Natural killer cell (primary cell): ENCODE measurements at regions not wholly inside any gene's neighbourhood (a gene's known extent, or its start where the extent isn't known, plus 50 kb on each side); places are given as distances from the start of the nearest gene placed in this dataset.

Experiments used
- ATAC-seq, 3 donors: fragments of 150-1000 bp in 2 of 3; fragments of 200-7000 bp in 1 of 3; cut with Tn5 transposase; 1 replicate in 1 of 3; 2 replicates in 2 of 3; pipeline ENCODE4 v1.10.0; 2021; ENCODE audit warnings: mild to moderate bottlenecking in 2 of 3, moderate library complexity in 2 of 3
- DNase-seq, 2 donors: peaks; one replicate each; pipeline versions ENCODE4 v3.0.0 to v3.0.0-alpha.2; 2013 to 2021; ENCODE audit warnings: mixed read lengths in 1 of 2
- H3K27ac ChIP-seq: one replicate; pipeline ENCODE4 v1.5.1; 2013; ENCODE audit warnings: mild to moderate bottlenecking, low read length
- H3K27me3 ChIP-seq: one replicate; pipeline ENCODE4 v1.6.1; 2013; ENCODE audit warnings: low read length; ENCODE audit not compliant: control insufficient read depth, insufficient read depth
- H3K36me3 ChIP-seq: one replicate; pipeline ENCODE4 v1.6.1; 2013; ENCODE audit warnings: low read length; ENCODE audit not compliant: control insufficient read depth, insufficient read depth
- H3K4me1 ChIP-seq: one replicate; pipeline ENCODE4 v1.6.1; 2013; ENCODE audit warnings: low read length; ENCODE audit not compliant: control insufficient read depth, insufficient read depth
- H3K4me3 ChIP-seq: one replicate; pipeline ENCODE4 v1.5.1; 2013; ENCODE audit warnings: low read length
- H3K9me3 ChIP-seq: one replicate; pipeline ENCODE4 v1.6.1; 2013; ENCODE audit warnings: low read length; ENCODE audit not compliant: control insufficient read depth, insufficient read depth
- H3K27ac Mint-ChIP-seq, 2 donors: one replicate each; pipeline ENCODE4 v1.8.0; 2022; ENCODE audit warnings: mild to moderate bottlenecking in 2 of 2, mixed read lengths in 2 of 2, moderate library complexity in 1 of 2
- H3K27me3 Mint-ChIP-seq, 2 donors: one replicate each; pipeline ENCODE4 v1.8.0; 2022; ENCODE audit warnings: low read depth in 2 of 2, mixed read lengths in 2 of 2
- H3K36me3 Mint-ChIP-seq: one replicate; pipeline ENCODE4 v1.8.0; 2022; ENCODE audit warnings: mixed read lengths
- H3K4me1 Mint-ChIP-seq, 2 donors: one replicate each; pipeline ENCODE4 v1.8.0; 2022; ENCODE audit warnings: mixed read lengths in 2 of 2
- H3K4me3 Mint-ChIP-seq: one replicate; pipeline ENCODE4 v1.8.0; 2022; ENCODE audit warnings: mild to moderate bottlenecking, moderate library complexity, mixed read lengths
- H3K9me3 Mint-ChIP-seq, 2 donors: one replicate each; pipeline ENCODE4 v1.8.0; 2022; ENCODE audit warnings: mixed read lengths in 2 of 2
- CTCF ChIP-seq: fragments of 200-600 bp; IDR thresholded peaks from one replicate; pipeline ENCODE4 v1.8.0; 2022; ENCODE audit warnings: antibody characterized with exemption
- WGBS: methylation state at CpG from one replicate; pipeline ENCODE4 v1.1.7; 2013; ENCODE audit warnings: missing lambda C conversion rate; ENCODE audit not compliant: insufficient coverage; 5-methylcytosine and 5-hydroxymethylcytosine counted together
- intact Hi-C: fragments of 100-400 bp; cut with micrococcal nuclease; formaldehyde crosslinking; loops from one replicate; pipeline ENCODE4 v1.14.2; 2022

- H3K27me3 Mint-ChIP-seq, result peaks cover 23 to 34% of the 10 kb centered on the region in 2 donors
- ATAC-seq, result no peak
- no peaks in the 10 kb centered on the region for H3K36me3 Mint-ChIP-seq
- no peaks in the 10 kb centered on the region for H3K9me3 ChIP-seq
- no peak for DNase-seq
- H3K4me1 Mint-ChIP-seq, result no peaks in the 10 kb centered on the region
- no peak overlapping the region for H3K4me3 ChIP-seq
- no peak overlapping the region for H3K27ac ChIP-seq
- intact Hi-C loops, result no loop called here
- H3K4me3 Mint-ChIP-seq, result no peak overlapping the region
- peaks cover 0 to 3% of the 10 kb centered on the region in 2 donors for H3K9me3 Mint-ChIP-seq
- 79% methylated on average over 9 of the region's 9 CpGs for WGBS
- no peaks in the 10 kb centered on the region for H3K36me3 ChIP-seq
- H3K27me3 ChIP-seq, result no peaks in the 10 kb centered on the region
- no peak overlapping the region for H3K27ac Mint-ChIP-seq
- no peaks in the 10 kb centered on the region for H3K4me1 ChIP-seq
- no peak for TF ChIP-seq CTCF
Measured at GRCh38 chr1:37156646-37157045, 122.3 kb upstream of the GRIK3 start.

- Mint-ChIP-seq H3K9me3 (peaks cover 2 to 3% of the 10 kb centered on the region in 2 donors), H3K36me3 (no peaks in the 10 kb centered on the region), H3K4me3 (no peak overlapping the region), H3K27ac (no peak overlapping the region), H3K4me1 (no peaks in the 10 kb centered on the region), H3K27me3 (peaks cover 15 to 37% of the 10 kb centered on the region in 2 donors)
- Histone ChIP-seq H3K27me3 (no peaks in the 10 kb centered on the region), H3K27ac (no peak overlapping the region), H3K36me3 (no peaks in the 10 kb centered on the region), H3K4me3 (no peak overlapping the region), H3K4me1 (no peaks in the 10 kb centered on the region), H3K9me3 (no peaks in the 10 kb centered on the region)
- intact Hi-C loops, result no loop called here
- no peak for TF ChIP-seq CTCF
- DNase-seq (no peak), ATAC-seq (no peak)
- WGBS, result 73% methylated on average over 5 of the region's 5 CpGs
Measured at GRCh38 chr1:37157634-37158033, 123.3 kb upstream of the GRIK3 start.

- 82% methylated on average over 5 of the region's 5 CpGs for WGBS
- H3K36me3 Mint-ChIP-seq, result no peaks in the 10 kb centered on the region
Measured at GRCh38 chr1:37158113-37158749, 123.9 kb upstream of the GRIK3 start.

More at GRCh38 chr1:37158113-37158749, 123.9 kb upstream of the GRIK3 start:
- TF ChIP-seq CTCF, result no peak
- Histone ChIP-seq H3K4me3 (no peak overlapping the region), H3K36me3 (no peaks in the 10 kb centered on the region), H3K27ac (no peak overlapping the region), H3K9me3 (no peaks in the 10 kb centered on the region), H3K4me1 (no peaks in the 10 kb centered on the region), H3K27me3 (no peaks in the 10 kb centered on the region)
- intact Hi-C loops, result no loop called here
- Mint-ChIP-seq H3K9me3 (peaks cover 2 to 3% of the 10 kb centered on the region in 2 donors), H3K27ac (no peak overlapping the region), H3K4me3 (no peak overlapping the region), H3K4me1 (no peaks in the 10 kb centered on the region), H3K27me3 (peaks cover 15 to 41% of the 10 kb centered on the region in 2 donors)
- ATAC-seq (no peak), DNase-seq (no peak)
